ENCODE measurements at regions not wholly inside any gene's neighbourhood (a gene's known extent, or its start where the extent isn't known, plus 50 kb on each side); places are given as distances from the start of the nearest gene placed in this dataset.

DNA sequence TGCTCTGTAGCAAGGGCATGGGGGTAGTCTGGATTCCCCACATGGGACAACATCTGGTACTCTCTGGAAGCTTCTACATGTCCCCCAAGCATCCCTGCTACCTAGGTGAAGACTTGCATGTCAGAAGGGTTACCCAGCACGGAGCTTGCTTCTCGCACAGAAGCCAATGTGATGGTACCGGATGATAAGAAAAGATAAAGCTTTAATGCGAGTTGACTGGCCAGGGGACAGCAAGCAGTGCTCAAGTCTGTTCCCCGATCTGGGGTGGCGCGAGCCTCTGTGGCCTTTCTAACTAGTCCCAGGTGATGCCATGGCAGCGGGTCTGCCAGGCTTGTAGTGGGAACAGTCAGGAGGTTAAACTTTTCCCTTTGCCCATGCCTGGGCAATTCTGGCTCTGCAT lies 70.0 kb upstream of the TIAM2 start:
- TF ChIP-seq CTCF (IDR thresholded peaks at IDR 0.05) (no peak), POLR2A (IDR thresholded peaks at IDR 0.05) (no peak)

Data from ovary (tissue), 3 donors.